DOHH2 (cell line): ENCODE measurements at regions not wholly inside any gene's neighbourhood (a gene's known extent, or its start where the extent isn't known, plus 50 kb on each side); places are given as distances from the start of the nearest gene placed in this dataset.

Source experiments
- H3F3A ChIP-seq: fragments of 200-600 bp; sonication (generic), shearing (Covaris generic); 2 replicates; pipeline ENCODE4 v1.6.0; 2016; ENCODE audit warnings: antibody characterized with exemption, mild to moderate bottlenecking; ENCODE audit not compliant: control insufficient read depth, insufficient read depth
- H3K27ac ChIP-seq: fragments of 200-600 bp; sonication (generic); 2 replicates; pipeline ENCODE4 v1.5.1; 2014; ENCODE audit warnings: low read depth, mild to moderate bottlenecking, low read length, moderate library complexity
- H3K27me3 ChIP-seq: fragments of 200-600 bp; sonication (generic); 2 replicates; pipeline ENCODE4 v1.6.1; 2014; ENCODE audit warnings: mild to moderate bottlenecking, low read length, mixed read lengths; ENCODE audit not compliant: control insufficient read depth
- H3K36me3 ChIP-seq: fragments of 200-600 bp; sonication (generic); 2 replicates; pipeline ENCODE4 v1.6.1; 2014; ENCODE audit warnings: mild to moderate bottlenecking, low read length, moderate library complexity, mixed read lengths; ENCODE audit not compliant: control insufficient read depth
- H3K4me1 ChIP-seq: fragments of 200-600 bp; sonication (generic); 2 replicates; pipeline ENCODE4 v1.6.1; 2014; ENCODE audit warnings: mild to moderate bottlenecking, low read length, mixed read lengths; ENCODE audit not compliant: control insufficient read depth
- H3K4me2 ChIP-seq: fragments of 200-600 bp; sonication (generic); 2 replicates; pipeline ENCODE4 v1.6.0; 2014; ENCODE audit warnings: mild to moderate bottlenecking, low read length, moderate library complexity
- H3K4me3 ChIP-seq: fragments of 200-600 bp; sonication (generic); 2 replicates; pipeline ENCODE4 v1.5.1; 2014; ENCODE audit warnings: mild to moderate bottlenecking, low read length, mixed read lengths
- H3K79me2 ChIP-seq: fragments of 200-600 bp; sonication (generic); 2 replicates; pipeline ENCODE4 v1.6.1; 2014; ENCODE audit warnings: mild to moderate bottlenecking, low read length, mixed read lengths; ENCODE audit not compliant: control insufficient read depth
- H3K9me2 ChIP-seq: fragments of 200-600 bp; sonication (generic); replicated peaks from 2 replicates; pipeline ENCODE4 v1.6.1; 2014; ENCODE audit warnings: mild to moderate bottlenecking, low read length, mixed read lengths; ENCODE audit not compliant: control insufficient read depth
- H3K9me3 ChIP-seq: fragments of 200-600 bp; sonication (generic); 2 replicates; pipeline ENCODE4 v1.6.1; 2014; ENCODE audit warnings: antibody characterized with exemption, low read length, mixed read lengths; ENCODE audit not compliant: control insufficient read depth, insufficient read depth
- H4K20me1 ChIP-seq: fragments of 200-600 bp; sonication (generic); 2 replicates; pipeline ENCODE4 v1.6.0; 2014; ENCODE audit warnings: low read depth, mild to moderate bottlenecking, antibody characterized with exemption, low read length, moderate library complexity; ENCODE audit not compliant: control insufficient read depth, insufficient read depth
- EZH2phosphoT487 ChIP-seq: fragments of 200-600 bp; sonication (generic); IDR thresholded peaks from 2 replicates; pipeline ENCODE4 v1.6.1; 2017; ENCODE audit warnings: borderline replicate concordance, mild to moderate bottlenecking, antibody characterized with exemption, low read length, moderate library complexity, mixed read lengths
- TF ChIP-seq, protein P1 (sequence below): fragments of 200-600 bp; sonication (generic); IDR thresholded peaks from one replicate; pipeline ENCODE4 v1.5.1; 2014; ENCODE audit warnings: antibody characterized with exemption, mild to moderate bottlenecking, low read depth, low read length; ENCODE audit not compliant: poor library complexity, severe bottlenecking

DNA sequence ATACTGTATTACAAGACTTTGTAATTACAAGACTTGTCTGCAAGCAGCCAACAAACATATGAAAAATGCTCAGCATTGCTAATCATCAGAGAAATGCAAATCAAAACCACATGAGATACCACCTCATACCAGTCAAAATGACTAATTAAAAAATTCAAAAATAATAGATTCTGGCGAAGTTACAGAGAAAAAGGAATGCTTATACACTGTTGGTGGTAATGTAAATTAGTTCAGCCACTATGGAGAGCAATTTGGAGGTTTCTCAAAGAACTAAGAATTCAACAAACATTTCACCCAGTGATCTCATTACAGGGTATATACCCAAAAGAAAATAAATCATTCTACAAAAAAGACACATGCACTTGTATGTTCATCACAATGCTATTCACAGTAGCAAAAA, 617.5 kb upstream of the CCDC54 start:
- Histone ChIP-seq H3K4me3 (no peak overlapping the region), H3K27ac (no peak overlapping the region), H3K9me3 (no peaks in the 10 kb centered on the region), H3K36me3 (no peaks in the 10 kb centered on the region), H3K27me3 (no peaks in the 10 kb centered on the region), H3K4me1 (no peaks in the 10 kb centered on the region), H4K20me1 (no peaks in the 10 kb centered on the region), H3K4me2 (no peak overlapping the region), H3K9me2 (no peaks in the 10 kb centered on the region), H3K79me2 (no peaks in the 10 kb centered on the region), H3F3A (no peaks in the 10 kb centered on the region)
- TF ChIP-seq, protein P1, sequence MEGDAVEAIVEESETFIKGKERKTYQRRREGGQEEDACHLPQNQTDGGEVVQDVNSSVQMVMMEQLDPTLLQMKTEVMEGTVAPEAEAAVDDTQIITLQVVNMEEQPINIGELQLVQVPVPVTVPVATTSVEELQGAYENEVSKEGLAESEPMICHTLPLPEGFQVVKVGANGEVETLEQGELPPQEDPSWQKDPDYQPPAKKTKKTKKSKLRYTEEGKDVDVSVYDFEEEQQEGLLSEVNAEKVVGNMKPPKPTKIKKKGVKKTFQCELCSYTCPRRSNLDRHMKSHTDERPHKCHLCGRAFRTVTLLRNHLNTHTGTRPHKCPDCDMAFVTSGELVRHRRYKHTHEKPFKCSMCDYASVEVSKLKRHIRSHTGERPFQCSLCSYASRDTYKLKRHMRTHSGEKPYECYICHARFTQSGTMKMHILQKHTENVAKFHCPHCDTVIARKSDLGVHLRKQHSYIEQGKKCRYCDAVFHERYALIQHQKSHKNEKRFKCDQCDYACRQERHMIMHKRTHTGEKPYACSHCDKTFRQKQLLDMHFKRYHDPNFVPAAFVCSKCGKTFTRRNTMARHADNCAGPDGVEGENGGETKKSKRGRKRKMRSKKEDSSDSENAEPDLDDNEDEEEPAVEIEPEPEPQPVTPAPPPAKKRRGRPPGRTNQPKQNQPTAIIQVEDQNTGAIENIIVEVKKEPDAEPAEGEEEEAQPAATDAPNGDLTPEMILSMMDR, result no peak
- TF ChIP-seq EZH2phosphoT487, result no peak

DNA sequence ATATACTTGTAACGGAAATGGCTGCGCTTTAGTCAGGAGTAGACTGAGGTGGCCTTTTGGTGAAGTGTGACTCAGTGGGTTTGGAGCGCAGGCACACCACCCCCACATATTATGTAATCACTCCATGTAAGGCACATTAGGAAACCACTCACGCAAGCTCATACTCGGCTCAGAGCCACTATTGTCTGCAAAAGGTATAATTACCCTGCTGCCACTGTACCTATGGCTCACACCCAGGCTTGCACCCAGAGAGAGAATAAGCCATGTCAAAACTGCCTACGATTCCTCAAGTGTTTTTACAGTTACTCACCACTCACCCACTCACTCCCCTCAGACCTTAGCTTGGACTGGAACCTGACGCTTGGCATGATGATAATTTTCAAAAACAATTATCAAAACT, 611.9 kb upstream of the CCDC54 start:
- no peak for TF ChIP-seq EZH2phosphoT487
- TF ChIP-seq, protein P1, result no peak
- no peaks in the 10 kb centered on the region for H3K27me3 ChIP-seq
- H3K79me2 ChIP-seq, result no peaks in the 10 kb centered on the region
- H3K36me3 ChIP-seq, result no peaks in the 10 kb centered on the region
- no peak overlapping the region for H3K4me3 ChIP-seq
- H3F3A ChIP-seq, result no peaks in the 10 kb centered on the region
- H3K4me2 ChIP-seq, result no peak overlapping the region
- no peaks in the 10 kb centered on the region for H3K9me3 ChIP-seq
- no peaks in the 10 kb centered on the region for H4K20me1 ChIP-seq
- no peaks in the 10 kb centered on the region for H3K4me1 ChIP-seq
- no peaks in the 10 kb centered on the region for H3K9me2 ChIP-seq
- no peak overlapping the region for H3K27ac ChIP-seq

DNA sequence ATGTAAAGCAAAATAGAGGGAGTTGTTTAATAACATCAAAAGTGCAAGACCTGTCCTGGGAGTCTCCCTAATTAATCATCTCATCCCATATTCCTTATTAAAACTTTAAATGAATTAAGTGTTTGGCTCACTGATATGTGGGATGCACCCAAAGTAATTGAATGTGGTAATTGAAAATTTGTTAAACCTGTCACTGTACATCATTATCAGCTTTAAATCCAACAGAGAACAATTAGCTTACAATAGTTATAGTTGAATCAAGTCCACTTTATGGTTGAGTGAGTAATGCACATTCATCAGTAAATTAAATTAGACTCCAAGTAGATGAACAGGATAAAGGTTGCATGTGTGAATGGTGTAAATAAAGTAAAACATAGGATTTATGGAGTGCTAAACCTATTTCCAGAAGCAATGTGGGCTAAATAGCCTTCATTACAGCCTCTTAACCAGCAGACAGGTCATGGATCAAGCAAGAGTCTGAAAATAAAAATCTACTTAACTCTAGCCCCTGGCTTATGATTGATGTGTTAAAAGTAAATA, 608.2 kb upstream of the CCDC54 start:
- no peaks in the 10 kb centered on the region for H3K9me2 ChIP-seq
- no peak for TF ChIP-seq EZH2phosphoT487
- TF ChIP-seq, protein P1, result no peak
- H3K9me3 ChIP-seq, result no peaks in the 10 kb centered on the region
- no peak overlapping the region for H3K4me3 ChIP-seq
- no peak overlapping the region for H3K27ac ChIP-seq
- H3K4me1 ChIP-seq, result no peaks in the 10 kb centered on the region
- H3K36me3 ChIP-seq, result no peaks in the 10 kb centered on the region
- H3K4me2 ChIP-seq, result no peak overlapping the region
- H3K27me3 ChIP-seq, result no peaks in the 10 kb centered on the region
- H3K79me2 ChIP-seq, result no peaks in the 10 kb centered on the region
- H3F3A ChIP-seq, result no peaks in the 10 kb centered on the region
- no peaks in the 10 kb centered on the region for H4K20me1 ChIP-seq
